Activated naive CD8-positive, alpha-beta T cell treated with anti-CD3 and anti-CD28 coated beads, Interleukin-2, amount 50 U/mL, for 24 hours (primary cell): ENCODE measurements at regions not wholly inside any gene's neighbourhood (a gene's known extent, or its start where the extent isn't known, plus 50 kb on each side); places are given as distances from the start of the nearest gene placed in this dataset.

Experiments
- ATAC-seq: fragments of 150-1000 bp; cut with Tn5 transposase; one replicate; pipeline ENCODE4 v1.10.0; 2021
- DNase-seq: peaks from one replicate; pipeline ENCODE4 v3.0.0; 2021
- H3K27ac Mint-ChIP-seq: one replicate; pipeline ENCODE4 v1.8.0; 2021; ENCODE audit warnings: mild to moderate bottlenecking, mixed read lengths
- H3K27me3 Mint-ChIP-seq: one replicate; pipeline ENCODE4 v1.8.0; 2021; ENCODE audit warnings: mixed read lengths
- H3K36me3 Mint-ChIP-seq: one replicate; pipeline ENCODE4 v1.8.0; 2021; ENCODE audit warnings: low read depth, mixed read lengths
- H3K4me1 Mint-ChIP-seq: one replicate; pipeline ENCODE4 v1.8.0; 2021; ENCODE audit warnings: mixed read lengths
- H3K4me3 Mint-ChIP-seq: one replicate; pipeline ENCODE4 v1.8.0; 2021; ENCODE audit warnings: mild to moderate bottlenecking, moderate library complexity, mixed read lengths
- H3K9me3 Mint-ChIP-seq: one replicate; pipeline ENCODE4 v1.8.0; 2021; ENCODE audit warnings: mixed read lengths

DNA sequence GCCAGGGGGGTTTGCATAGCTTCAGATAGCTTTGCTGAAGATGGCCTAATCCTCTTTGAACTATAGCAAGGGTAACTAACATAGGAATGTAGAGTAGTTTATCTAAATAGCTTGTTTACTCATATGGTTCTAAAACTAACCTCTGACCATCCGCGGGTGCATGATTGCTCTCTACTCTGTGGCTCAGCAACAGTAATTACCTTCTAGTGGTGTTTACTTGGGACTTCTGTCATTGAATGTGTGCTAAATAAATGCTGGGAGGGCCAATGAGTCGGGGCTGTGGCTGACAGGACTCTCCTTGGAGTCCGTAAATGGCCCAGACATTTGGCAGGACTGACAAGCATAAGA is 1461.9 kb downstream of the UQCRFS1 start:
- no peaks in the 10 kb centered on the region for H3K4me1 Mint-ChIP-seq
- no peak for ATAC-seq
- no peaks in the 10 kb centered on the region for H3K36me3 Mint-ChIP-seq
- no peak overlapping the region for H3K27ac Mint-ChIP-seq
- H3K4me3 Mint-ChIP-seq: no peak overlapping the region
- H3K9me3 Mint-ChIP-seq: peaks cover 13% of the 10 kb centered on the region
- no peak for DNase-seq
- H3K27me3 Mint-ChIP-seq: no peaks in the 10 kb centered on the region

DNA sequence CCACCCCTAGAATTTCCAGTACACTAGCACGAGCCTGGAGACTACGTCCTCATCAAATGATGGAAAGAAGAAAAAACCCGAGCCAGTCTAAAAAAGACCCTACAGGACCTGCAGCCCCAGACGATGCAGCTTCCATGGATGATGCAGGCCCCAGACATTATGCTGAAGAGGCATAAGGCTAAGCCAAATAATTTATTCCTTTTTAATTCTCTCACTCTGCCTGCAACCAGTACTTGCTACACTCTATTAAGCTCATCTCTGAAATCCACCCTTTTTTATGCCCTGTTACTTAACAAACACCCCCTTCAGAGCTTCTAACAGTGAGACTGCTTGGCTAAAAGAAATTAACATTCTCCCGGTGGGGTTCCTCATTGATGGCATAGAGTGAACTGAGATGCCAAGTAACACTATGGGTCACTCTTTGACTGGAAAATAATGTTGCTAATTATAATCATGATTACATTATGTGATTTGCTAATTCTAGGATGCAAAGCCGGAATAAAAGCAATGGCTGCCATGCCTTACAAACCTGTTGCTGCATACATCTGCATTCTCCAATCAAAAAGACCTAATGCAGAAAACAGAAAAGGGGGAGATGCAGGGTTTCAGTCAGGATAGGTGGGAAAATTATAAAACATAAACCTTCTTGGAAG is 1462.4 kb downstream of the UQCRFS1 start:
- no peak overlapping the region for H3K27ac Mint-ChIP-seq
- H3K4me3 Mint-ChIP-seq: no peak overlapping the region
- peaks cover 2% of the 10 kb centered on the region for H3K36me3 Mint-ChIP-seq
- peaks cover 9% of the 10 kb centered on the region for H3K9me3 Mint-ChIP-seq
- ATAC-seq (no peak), DNase-seq (no peak)
- no peaks in the 10 kb centered on the region for H3K27me3 Mint-ChIP-seq
- H3K4me1 Mint-ChIP-seq: no peaks in the 10 kb centered on the region

DNA sequence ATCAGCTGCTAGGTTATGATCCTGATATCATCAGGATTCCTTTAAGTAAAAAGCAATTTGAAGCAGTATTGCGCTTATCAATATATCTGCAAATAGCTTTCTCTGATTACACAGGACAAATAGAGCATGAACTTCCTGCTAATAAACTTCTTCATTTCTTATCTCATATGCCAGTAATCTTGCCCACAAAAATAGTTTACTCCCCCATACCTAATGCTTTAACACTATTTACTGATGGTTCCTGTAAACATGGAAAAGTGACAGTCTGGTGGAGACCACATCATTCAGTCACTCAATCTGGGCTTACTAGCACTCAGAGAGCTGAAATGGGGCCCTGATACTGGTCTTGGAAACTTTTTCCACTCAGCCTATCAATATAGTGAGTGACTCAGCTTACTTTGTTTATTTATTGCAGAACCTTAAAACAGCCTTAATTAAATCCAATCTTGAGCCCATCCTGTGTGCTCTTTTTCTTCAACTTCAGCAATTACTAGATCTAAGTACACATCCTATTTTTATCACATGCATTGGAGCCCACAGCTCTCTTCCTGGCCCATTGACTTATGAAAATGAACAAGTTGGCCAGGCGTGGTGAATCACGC is 1464.3 kb downstream of the UQCRFS1 start:
- H3K36me3 Mint-ChIP-seq: peaks cover 16% of the 10 kb centered on the region
- DNase-seq: no peak
- no peak for ATAC-seq
- no peak overlapping the region for H3K27ac Mint-ChIP-seq
- H3K27me3 Mint-ChIP-seq: no peaks in the 10 kb centered on the region
- no peak overlapping the region for H3K4me3 Mint-ChIP-seq
- H3K9me3 Mint-ChIP-seq: peaks cover 5% of the 10 kb centered on the region
- H3K4me1 Mint-ChIP-seq: no peaks in the 10 kb centered on the region

DNA sequence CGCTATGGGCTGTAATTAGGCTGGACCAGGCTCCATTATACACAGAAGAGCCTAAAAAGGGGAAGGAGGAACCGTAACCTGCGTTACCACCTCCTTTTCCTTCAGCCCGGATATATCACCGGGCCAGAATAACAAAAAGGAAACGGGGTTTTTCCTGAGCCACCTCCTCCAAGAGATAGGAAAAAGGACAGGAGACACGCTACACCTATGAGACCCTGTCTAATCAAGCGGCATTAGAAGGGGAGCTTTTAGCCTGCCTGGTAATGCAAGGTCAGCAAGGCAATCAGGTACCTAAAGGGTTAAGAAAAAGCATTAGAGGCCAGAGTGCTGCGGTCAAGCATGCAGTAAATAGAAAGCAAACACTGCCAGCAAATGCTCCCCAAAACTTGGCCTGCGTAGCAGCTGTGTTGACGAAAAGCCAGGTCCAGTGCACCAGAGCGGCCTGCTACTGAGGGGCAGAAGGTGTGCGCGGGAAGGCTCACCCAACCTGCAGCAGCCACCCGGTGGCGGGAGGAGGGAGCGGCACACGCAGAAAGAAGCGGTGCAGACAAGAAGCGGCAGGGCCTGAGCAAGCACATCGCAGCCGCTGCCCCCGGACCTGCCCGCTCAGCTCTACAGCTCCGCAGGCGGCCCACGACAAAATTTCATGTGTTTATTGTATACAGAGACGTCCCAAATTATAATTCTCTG is 1466.1 kb downstream of the UQCRFS1 start:
- no peak for ATAC-seq
- Mint-ChIP-seq H3K36me3 (peaks cover 25% of the 10 kb centered on the region), H3K4me3 (no peak overlapping the region), H3K27ac (no peak overlapping the region), H3K9me3 (peaks cover 10% of the 10 kb centered on the region), H3K4me1 (no peaks in the 10 kb centered on the region), H3K27me3 (no peaks in the 10 kb centered on the region)
- DNase-seq: peak; percentile 3

DNA sequence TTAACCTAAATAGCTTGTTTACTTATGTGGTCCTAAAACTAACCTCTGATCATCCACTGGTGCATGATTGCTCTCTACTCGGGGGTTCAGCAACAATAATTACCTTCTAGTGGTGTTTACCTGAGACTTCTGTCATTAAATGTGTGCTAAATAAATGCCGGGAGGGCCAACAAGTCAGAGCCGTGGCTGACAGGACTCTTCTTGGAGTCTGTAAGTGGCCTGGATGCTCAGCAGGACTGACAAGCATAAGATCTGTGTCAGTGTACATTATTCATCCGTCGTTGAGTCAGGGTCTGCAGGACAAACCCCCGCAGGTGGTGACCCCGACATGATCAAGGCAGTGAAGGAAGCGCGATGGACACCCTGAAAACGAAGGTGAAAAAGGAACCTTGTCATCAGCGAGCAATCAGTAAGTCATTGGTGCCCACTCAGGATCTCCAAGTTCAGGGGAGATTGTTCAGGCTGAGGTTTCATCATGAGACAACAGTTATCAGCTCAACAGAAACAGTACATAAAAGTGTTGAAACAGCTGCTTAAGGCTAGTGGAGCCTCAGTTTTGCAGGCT is 1466.9 kb downstream of the UQCRFS1 start:
- H3K4me1 Mint-ChIP-seq: no peaks in the 10 kb centered on the region
- peaks cover 29% of the 10 kb centered on the region for H3K36me3 Mint-ChIP-seq
- DNase-seq (no peak), ATAC-seq (no peak)
- H3K4me3 Mint-ChIP-seq: no peak overlapping the region
- H3K27ac Mint-ChIP-seq: no peak overlapping the region
- H3K9me3 Mint-ChIP-seq: peaks cover 13% of the 10 kb centered on the region
- H3K27me3 Mint-ChIP-seq: no peaks in the 10 kb centered on the region

DNA sequence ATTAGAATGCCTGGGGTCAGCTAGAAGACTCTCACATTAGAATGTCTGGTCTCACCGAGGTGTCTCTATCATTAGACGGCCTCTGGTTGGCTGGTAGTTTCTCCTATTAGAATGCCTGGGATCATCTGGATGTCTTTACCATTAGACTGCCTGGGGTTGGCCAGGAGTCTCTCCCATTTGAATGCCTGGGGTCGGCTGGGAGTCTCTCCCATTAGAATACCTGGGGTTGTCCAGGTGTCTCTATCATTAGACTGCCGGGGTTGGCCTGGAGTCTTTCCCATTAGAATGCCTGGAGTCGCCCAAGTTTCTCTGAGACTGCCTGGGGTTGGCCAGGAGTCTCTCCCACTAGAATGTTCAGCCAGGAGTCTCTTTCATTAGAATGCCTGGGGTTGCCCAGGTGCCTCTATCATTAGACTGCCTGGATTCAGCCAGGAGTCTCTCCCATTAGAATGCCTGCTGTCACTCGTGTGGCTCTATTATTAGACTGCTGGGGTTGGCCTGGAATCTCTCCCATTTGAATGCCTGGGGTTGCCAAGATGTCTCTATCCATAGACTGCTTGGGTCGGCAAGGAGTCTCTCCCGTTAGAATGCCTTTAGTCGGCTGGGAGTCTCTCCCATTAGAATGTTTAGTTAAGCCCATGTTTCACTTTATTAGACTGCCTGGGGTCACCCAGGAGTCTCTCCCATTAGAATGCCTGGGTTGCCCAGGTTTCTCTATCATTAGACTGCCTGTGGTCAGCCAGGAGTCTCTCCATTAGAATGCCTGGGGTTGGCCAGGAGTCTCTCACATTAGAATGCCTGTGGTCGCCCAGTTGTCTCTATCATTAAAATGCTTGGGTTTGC is 1467.8 kb downstream of the UQCRFS1 start:
- DNase-seq: no peak
- Mint-ChIP-seq H3K27me3 (no peaks in the 10 kb centered on the region), H3K9me3 (peaks cover 22% of the 10 kb centered on the region), H3K4me1 (no peaks in the 10 kb centered on the region), H3K36me3 (peaks cover 37% of the 10 kb centered on the region), H3K4me3 (no peak overlapping the region), H3K27ac (no peak overlapping the region)
- ATAC-seq: no peak

DNA sequence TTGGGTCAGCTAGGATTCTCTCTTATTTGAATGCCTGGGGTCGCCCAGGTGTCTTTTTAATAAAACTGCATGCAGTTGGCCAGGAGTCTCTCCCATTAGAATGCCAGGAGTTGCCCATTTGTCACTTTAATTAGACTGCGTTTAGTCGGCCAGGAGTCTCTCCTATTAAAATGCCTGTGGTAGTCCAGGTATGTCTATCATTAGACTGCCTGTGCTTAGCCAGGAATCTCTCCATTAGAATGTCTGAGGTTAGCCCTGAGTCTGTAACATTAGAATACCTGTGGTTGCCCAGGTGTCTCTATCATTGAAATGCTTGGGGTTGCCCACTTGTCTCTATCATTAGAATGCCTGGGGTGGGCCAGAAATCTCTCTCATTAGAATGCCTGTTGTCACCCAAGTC is 1470.9 kb downstream of the UQCRFS1 start:
- H3K4me3 Mint-ChIP-seq: no peak overlapping the region
- no peaks in the 10 kb centered on the region for H3K4me1 Mint-ChIP-seq
- ATAC-seq: no peak
- no peaks in the 10 kb centered on the region for H3K27me3 Mint-ChIP-seq
- no peak for DNase-seq
- H3K36me3 Mint-ChIP-seq: peaks cover 63% of the 10 kb centered on the region
- no peak overlapping the region for H3K27ac Mint-ChIP-seq
- peaks cover 34% of the 10 kb centered on the region for H3K9me3 Mint-ChIP-seq

DNA sequence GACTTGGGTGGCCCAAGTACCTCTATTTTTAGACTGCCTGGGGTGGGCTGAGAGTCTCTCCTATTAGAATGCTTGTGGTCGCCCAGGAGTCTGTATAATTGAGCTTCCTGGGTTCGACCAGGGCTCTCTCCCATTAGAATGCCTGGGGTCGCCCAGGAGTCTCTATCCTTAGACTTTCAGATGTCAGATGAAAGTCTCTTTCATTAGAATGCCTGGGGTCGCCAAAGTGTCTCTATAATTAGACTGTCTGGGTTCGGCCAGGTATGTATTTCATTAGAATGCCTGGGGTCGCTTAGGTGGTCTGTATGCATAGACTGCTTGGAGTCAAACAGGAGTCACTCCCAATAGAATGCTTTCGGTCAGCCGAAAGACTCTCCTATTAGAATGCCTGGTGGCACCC is 1471.7 kb downstream of the UQCRFS1 start:
- Mint-ChIP-seq H3K4me1 (no peaks in the 10 kb centered on the region), H3K36me3 (peaks cover 65% of the 10 kb centered on the region), H3K27me3 (no peaks in the 10 kb centered on the region), H3K27ac (no peak overlapping the region), H3K9me3 (peaks cover 38% of the 10 kb centered on the region), H3K4me3 (no peak overlapping the region)
- no peak for ATAC-seq
- DNase-seq: no peak

DNA sequence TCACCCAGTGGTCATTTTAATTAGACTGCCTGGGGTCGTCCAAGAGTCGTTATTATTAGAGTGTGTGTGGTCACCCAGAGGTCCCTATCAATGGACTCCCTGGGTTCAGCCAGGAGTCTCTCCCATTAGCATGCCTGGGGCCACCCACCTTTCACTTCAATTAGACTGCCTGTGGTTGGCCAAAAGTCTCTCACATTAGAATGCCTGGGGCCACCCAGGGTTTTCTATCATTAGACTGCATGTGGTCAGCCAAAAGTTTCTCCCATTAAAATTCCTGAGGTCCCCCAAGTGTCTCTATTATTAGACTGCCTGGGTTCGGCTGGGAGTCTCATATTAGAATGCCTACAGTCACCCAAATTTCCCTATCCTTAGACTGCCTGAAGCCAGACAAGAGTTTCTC is 1472.6 kb downstream of the UQCRFS1 start:
- Mint-ChIP-seq H3K27me3 (no peaks in the 10 kb centered on the region), H3K4me3 (no peak overlapping the region), H3K4me1 (no peaks in the 10 kb centered on the region), H3K9me3 (peaks cover 41% of the 10 kb centered on the region), H3K36me3 (peaks cover 67% of the 10 kb centered on the region), H3K27ac (no peak overlapping the region)
- ATAC-seq: no peak
- no peak for DNase-seq

DNA sequence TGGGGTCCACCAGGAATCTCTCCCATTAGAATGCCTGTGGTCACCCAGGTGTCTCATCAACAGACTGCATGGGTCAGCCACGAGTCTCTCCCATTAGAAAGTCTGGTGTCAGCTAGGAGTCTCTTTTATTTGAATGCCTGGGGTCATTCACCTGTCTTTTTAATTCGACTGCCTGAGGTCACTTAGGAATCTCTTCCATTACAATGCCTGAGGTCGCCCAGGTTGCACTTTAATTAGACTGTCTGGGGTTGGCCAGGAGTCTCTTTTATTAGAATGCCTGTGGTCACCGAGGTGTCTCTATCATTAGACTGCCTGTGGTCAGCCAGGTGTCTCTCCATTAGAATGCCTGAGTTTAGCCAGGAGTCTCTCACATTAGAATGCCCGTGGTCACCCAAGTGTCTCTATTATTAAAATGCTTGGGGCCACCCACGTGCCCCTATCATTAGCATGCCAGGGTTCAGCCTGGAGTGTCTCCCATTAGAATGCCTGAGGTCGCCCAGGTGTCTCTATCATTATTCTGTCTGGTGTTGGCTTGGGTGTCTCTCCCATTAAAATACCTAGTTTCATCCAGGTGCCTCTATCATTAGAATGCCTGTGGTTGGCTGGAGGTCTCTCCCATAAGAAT is 1474.3 kb downstream of the UQCRFS1 start:
- Mint-ChIP-seq H3K27ac (no peak overlapping the region), H3K27me3 (no peaks in the 10 kb centered on the region), H3K9me3 (peaks cover 55% of the 10 kb centered on the region), H3K4me1 (no peaks in the 10 kb centered on the region), H3K36me3 (peaks cover 65% of the 10 kb centered on the region), H3K4me3 (no peak overlapping the region)
- DNase-seq (no peak), ATAC-seq (no peak)

DNA sequence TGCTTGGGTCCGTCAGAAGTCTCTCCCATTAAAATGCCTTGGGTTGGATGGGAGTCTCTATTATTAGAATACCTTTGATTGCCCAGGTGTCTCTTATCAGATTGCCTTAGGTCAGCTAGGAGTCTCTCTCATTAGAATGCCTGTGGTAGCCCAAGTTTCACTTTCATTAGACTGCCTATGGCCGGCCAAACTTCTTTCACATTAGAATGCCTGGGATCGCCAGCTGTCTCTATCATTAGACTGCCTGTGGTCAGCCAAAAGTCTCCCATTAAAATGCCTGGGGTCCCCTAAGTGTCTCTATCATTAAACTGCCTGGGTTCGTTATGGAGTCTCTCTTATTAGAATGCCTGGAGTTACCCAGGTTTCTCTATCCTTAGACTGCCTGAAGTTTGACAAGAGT is 1476.7 kb downstream of the UQCRFS1 start:
- H3K9me3 Mint-ChIP-seq: peaks cover 54% of the 10 kb centered on the region
- ATAC-seq (no peak), DNase-seq (no peak)
- H3K4me3 Mint-ChIP-seq: no peak overlapping the region
- peaks cover 75% of the 10 kb centered on the region for H3K36me3 Mint-ChIP-seq
- H3K27me3 Mint-ChIP-seq: no peaks in the 10 kb centered on the region
- H3K4me1 Mint-ChIP-seq: no peaks in the 10 kb centered on the region
- no peak overlapping the region for H3K27ac Mint-ChIP-seq

DNA sequence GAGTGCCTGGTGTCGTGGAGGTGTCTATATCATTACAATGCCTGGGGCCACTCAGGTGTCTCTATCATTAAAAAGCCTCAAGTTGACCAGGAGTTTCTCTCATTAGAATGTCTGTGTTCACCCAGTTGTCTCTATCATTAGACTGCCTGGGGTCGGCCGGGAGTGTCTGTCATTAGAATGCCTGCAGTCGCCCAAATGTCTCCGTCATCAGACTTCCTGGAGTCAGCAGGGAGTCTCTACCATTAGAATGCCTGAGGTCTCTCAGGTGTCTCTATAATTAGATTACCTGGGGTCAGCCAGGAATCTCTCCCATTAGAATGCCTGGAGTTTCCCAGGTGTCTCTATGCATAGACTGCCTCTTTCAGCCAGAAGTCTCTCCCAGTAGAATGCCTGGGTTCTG is 1477.6 kb downstream of the UQCRFS1 start:
- H3K36me3 Mint-ChIP-seq: peaks cover 72% of the 10 kb centered on the region
- no peaks in the 10 kb centered on the region for H3K4me1 Mint-ChIP-seq
- no peaks in the 10 kb centered on the region for H3K27me3 Mint-ChIP-seq
- ATAC-seq (no peak), DNase-seq (no peak)
- H3K9me3 Mint-ChIP-seq: peaks cover 45% of the 10 kb centered on the region
- no peak overlapping the region for H3K27ac Mint-ChIP-seq
- no peak overlapping the region for H3K4me3 Mint-ChIP-seq

DNA sequence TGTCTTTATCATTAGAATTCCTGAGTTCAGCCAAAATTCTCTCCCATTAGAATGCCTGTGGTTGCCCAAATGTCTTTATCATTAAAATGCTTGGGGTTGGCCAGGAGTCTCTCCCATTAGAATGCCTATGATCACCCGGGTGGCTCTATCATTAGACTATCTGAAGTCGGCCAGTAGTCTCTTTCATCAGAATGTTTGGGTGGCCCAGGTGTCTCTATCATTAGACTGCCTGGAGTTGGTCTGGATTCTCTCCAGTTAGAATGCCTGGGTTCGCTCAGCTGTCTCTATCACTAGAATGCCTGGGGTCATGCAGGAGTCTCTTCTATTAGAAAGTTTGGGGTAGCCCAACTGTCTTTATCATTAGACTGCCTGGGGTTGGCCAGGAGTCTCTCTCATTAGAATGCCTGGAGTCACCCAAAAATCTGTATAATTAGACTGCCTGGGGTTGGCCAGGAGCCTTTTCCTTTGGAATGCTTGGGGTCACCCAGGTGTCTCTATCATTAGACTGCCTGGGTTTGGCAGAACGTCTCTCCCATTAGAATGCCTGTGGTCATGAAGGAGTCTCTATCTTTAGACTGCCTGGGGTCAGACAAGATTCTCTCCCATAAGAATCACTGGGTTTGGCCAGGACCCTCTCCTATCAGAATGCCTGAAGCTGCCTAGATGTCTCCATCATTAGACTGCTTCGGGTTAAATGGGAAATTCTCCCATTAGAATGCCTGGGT is 1478.3 kb downstream of the UQCRFS1 start:
- Mint-ChIP-seq H3K4me1 (no peaks in the 10 kb centered on the region), H3K27me3 (no peaks in the 10 kb centered on the region), H3K4me3 (no peak overlapping the region), H3K9me3 (peaks cover 39% of the 10 kb centered on the region), H3K27ac (no peak overlapping the region), H3K36me3 (peaks cover 68% of the 10 kb centered on the region)
- ATAC-seq (no peak), DNase-seq (no peak)
